ENCODE measurements at regions not wholly inside any gene's neighbourhood (a gene's known extent, or its start where the extent isn't known, plus 50 kb on each side); places are given as distances from the start of the nearest gene placed in this dataset.
"Not testable (repeated sequence)": the region's sequence is repeated elsewhere in the genome, so short reads cannot be mapped to it uniquely, and the experiment has no call there.

- no peak for DNase-seq
Observed at GRCh38 chr5:17896605-17897004, 262.3 kb downstream of the TAF11L14 start.

DNA sequence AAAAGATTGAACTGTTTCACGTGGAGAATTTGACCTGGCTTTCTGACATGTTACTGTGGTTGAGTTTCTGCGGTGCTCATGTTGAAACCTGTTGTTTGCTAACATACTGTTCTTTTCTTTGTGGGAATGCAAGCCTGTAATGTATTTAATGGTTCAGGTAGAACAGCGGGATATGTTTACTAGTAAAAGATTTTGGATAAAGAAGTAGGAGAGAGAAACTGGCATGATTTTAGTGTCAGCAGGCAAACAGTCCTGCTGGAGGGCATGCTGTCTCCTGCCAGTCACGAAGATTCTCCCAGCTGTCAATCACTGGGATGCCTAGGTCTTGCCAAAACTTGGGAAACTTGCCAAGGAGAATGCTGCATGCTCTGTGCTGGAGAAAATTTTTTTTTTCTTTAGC lies 263.5 kb downstream of the TAF11L14 start:
- no peak for DNase-seq

DNA sequence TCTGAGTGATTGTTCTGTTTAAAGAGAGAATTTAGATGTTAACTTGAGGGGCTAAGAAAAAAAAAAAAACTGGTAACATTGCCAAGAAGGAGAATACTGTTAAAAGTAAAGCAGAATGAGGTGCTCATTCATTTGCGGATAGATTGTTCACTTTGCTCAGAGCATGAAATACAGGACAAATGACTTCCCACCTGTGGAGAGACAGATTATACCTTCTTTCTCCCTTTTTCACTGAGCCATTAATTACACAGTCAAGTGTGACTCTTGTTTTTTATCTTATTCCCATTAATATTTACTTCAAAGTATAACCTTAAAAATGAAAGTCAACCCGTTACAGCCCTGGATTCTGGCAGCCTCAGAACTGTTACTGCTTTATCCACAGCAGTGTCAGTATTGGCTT lies 264.5 kb downstream of the TAF11L14 start:
- no peak for DNase-seq

DNA sequence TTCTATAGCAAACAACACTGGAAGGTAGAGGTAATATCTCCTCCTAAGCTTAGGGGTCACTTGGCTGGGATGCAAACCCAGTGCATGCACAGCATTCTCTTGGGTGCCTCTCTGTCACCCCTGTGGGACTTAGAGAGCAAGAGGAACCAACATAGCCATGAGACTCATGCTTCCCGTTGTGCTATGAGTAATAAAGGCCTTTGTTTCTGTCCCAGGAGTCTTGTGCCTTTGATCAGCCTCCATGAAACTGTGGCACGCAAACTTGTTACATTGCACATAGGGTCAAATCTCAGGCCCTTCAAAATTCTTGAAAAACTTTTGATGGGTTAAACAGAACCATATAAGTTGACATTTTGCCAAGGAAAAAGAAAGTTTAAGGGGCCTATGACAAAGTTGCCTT lies 272.8 kb downstream of the TAF11L14 start:
- no peak for DNase-seq

GRCh38 chr5:17910318-17910717 lies 276.1 kb downstream of the TAF11L14 start:
- no peak for DNase-seq

GRCh38 chr5:17912794-17913193 lies 278.5 kb downstream of the TAF11L14 start:
- no peak for DNase-seq

GRCh38 chr5:17916446-17916845 lies 282.2 kb downstream of the TAF11L14 start:
- DNase-seq, result no peak

GRCh38 chr5:17917465-17917864 lies 283.2 kb downstream of the TAF11L14 start:
- DNase-seq, result no peak

DNA sequence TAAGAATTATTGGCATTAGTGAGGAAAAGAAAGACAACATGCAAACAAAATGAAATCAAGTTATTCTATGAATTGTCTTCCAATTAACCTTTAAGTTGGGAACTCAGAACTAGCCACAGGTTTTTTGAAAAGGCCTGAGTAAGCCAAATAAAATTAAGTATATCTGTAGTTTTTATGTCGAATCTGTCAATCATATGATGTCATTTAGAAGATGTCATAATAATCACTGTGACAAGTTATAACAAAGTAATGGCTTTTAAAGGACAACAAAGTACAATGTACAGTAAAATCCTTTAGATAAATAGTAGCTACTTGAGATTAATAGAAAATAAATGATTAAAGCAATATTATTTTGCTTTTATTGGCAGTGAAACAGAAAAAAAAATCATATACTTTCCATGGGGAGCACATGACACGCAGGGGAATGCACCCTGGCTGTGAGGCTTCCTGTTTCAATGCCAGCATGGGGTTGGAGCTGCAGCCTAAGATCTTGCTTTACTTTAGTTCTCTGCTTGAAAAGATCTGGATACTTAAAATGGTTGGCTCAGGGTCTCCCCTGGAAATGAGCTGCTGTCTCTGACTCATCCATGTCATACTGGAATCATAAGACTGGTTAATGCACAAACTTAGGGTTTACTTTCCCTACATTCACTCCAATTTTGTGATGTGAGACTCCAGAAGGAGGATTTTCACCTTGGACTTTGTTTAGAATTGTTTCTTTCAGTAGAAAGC lies 284.3 kb downstream of the TAF11L14 start:
- DNase-seq, result no peak

- no peak for DNase-seq
Observed at GRCh38 chr5:17925276-17925675, 291.0 kb downstream of the TAF11L14 start.

- DNase-seq, result no peak
Observed at GRCh38 chr5:17928581-17928981, 294.3 kb downstream of the TAF11L14 start.

DNA sequence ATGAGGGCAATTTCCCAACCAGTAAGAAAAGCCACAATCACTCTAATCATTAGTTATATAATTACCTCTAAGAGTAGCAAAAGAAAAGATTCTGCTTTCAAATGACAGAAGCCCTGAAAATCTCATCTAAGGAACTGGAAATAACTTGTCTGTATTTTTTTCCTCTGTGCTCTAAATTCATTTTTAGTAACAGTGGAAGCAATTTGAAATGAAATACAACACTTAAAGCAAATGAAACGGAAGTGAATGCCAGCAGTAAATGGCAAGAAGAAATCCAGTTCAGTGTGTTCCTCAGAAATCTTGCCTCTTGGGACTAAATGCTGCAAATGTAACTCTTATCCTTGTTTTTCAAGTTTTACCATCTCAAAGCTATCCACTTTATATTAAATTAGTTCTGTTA lies 294.9 kb downstream of the TAF11L14 start:
- DNase-seq, result no peak

GRCh38 chr5:17930346-17930745 lies 296.1 kb downstream of the TAF11L14 start:
- DNase-seq, result no peak

GRCh38 chr5:17944046-17944445 lies 309.8 kb downstream of the TAF11L14 start:
- no peak for DNase-seq

DNA sequence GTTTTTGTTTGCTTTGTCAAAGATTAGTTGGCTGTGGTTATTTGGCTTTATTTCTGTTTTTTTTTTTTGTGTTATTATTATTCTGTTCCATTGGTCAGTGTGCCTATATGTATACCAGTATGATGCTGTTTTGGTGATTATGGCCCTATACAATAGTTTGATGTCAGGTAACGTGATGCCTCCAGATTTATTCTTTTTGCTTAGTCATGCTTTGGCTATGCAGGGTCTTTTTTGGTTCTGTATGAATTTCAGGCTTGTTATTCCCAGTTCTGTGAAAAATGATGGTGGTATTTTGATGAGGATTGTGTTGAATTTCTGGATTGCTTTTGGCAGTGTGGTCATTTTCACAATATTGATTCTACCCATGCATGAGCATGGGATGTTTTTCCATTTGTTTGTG lies 312.8 kb downstream of the TAF11L14 start:
- DNase-seq, result no peak

GRCh38 chr5:17951392-17952169 lies 317.3 kb downstream of the TAF11L14 start:
- no peak for DNase-seq

DNA sequence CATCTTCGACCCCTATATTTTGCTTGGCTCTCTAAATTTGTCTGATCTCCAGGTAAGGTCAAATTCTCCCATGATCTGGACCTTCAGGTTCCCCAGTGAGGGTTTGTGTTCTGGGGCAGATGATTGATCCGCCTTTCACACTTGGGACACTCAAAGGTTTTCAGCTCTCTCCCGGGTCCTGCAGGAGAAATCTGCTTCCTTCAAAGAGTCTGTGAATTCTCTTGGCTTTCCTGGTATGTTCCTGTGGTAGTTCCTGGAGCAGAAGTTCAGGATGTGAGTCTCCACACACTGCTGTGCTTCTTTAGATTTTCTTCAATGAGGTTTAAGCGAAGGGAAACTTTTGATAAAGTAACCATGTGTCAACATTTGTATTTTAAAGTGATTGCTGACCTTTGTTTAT lies 318.0 kb downstream of the TAF11L14 start:
- no peak for DNase-seq

DNA sequence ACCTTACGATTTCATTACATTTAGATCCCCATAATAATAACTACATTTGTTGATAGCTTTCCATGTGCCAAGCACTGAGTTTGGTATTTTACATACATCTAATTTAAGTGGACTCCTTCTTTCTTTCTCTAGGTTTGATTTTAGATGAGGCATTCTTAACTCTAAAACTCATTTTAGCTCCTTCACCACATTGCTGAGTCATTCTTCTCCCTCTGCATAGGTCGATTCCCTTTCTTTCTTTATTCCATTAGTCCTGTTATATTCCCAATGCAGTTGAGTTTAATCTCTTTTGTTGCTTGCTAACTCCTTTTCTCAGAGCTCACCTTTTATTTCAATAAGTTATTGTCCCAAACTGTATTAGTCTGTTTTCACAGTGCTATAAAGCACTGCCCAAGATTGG lies 329.8 kb downstream of the TAF11L14 start:
- DNase-seq, result no peak

DNA sequence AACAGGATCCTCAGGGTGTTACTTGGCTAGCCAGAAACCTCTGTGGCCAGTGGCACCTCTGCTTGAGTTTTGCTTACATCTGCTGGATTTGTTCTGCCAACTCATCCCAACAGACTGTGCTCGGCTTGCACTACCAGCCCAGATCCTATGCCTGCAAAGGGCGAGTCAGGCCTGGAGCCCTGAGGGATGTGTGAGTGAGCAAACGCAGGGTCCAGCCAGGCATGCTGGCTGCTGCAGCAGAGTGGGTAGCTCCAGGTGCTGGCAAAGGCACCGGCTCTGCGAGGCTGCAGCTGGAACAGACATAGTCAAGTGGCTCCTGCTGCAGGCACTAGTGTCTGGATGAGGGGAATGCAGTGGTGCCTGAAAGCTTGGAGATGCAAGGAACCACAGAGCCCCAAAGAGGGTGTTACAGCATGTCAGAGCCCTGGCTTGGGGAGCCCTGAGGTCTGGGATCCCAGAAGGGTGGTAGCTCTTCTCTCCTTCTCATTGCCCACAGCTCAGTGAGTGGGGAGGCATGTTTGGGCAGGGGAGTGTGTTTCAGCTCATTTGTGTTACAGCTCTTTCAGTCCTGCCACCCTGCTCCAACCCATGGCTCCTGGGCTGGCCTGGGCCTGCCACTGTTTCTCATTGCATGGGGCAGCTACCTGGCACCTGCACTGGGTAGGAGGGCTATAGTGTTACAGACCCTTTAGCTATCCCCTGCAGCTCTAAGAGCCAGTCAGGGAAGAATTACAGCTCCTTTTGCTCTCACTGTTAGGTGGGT lies 332.6 kb downstream of the TAF11L14 start:
- no peak for DNase-seq

DNA sequence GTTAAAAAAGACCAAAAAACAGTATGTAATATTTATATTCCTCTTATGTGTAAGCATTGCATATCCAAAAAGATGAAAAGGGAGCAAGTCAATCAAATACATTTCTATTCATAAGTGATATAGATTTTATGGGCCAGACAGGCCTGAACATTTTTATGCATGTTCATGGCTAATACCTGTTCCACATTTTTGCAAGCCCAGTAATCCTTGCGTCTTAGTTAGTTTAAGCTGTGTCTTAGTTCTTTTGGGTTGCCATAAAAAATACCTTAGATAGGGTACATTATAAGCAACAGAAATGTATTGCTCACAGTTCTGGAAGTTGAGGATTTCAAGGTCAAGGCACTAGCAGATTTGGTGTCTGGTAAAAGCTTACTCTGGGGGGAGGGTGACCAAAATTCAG lies 342.1 kb downstream of the TAF11L14 start:
- no peak for DNase-seq

DNA sequence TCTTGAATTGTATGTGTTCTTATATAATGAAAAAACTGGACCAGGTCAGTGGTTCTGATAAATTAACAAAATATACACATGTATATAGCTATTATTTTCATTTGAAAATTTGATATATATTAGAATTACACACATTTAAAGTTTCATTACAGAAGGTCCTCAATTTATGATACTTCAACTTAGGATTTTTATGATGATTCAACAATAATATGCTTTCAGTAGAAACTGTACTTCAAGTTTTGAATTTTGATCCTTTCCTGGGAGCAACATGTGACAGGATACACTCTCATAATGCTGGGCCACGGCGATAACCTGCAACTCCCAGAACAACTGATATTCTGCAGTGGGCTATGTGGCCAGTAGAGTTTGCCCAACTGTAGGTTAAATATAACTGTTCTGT lies 344.7 kb downstream of the TAF11L14 start:
- DNase-seq, result no peak

DNA sequence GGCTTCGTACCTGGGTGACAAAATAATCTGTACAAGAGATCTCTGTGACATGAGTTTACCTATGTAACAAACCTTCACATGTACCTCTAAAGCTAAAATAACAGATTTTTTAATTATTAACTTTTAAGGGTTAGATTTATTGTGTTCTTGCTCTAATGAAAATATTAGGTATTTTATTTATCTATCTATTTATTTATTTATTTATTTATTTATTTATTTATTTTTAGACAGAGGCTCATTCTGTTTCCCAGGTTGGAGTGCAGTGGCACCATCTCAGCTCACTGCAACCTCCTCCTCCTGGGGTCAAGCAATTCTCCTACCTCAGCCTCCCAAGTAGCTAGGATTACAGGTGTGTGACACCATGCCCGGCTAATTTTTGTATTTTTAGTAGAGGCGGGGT lies 348.4 kb downstream of the TAF11L14 start:
- DNase-seq, result not testable (repeated sequence)

- DNase-seq, result no peak
Observed at GRCh38 chr5:17989036-17989435, 354.8 kb downstream of the TAF11L14 start.
